Type B pancreatic cell (in vitro differentiated cells): ENCODE measurements at regions not wholly inside any gene's neighbourhood (a gene's known extent, or its start where the extent isn't known, plus 50 kb on each side); places are given as distances from the start of the nearest gene placed in this dataset.
A peak's percentile ranks its signal among the peaks of the same experiment; 100 is the strongest.

Experiments
- DNase-seq: peaks from one replicate; pipeline ENCODE4 v3.0.0; 2021; ENCODE audit warnings: mixed read lengths; ENCODE audit not compliant: unreplicated experiment; ENCODE audit errors: extremely low spot score
- H3K27ac Mint-ChIP-seq: 2 replicates; pipeline ENCODE4 v1.8.0; 2021; ENCODE audit warnings: mild to moderate bottlenecking, mixed read lengths
- H3K27me3 Mint-ChIP-seq: 2 replicates; pipeline ENCODE4 v1.8.0; 2021; ENCODE audit warnings: mixed read lengths
- H3K36me3 Mint-ChIP-seq: 2 replicates; pipeline ENCODE4 v1.8.0; 2021; ENCODE audit warnings: mixed read lengths
- H3K4me1 Mint-ChIP-seq: one replicate; pipeline ENCODE4 v1.8.0; 2021; ENCODE audit warnings: mixed read lengths; ENCODE audit not compliant: unreplicated experiment
- H3K4me3 Mint-ChIP-seq: 2 replicates; pipeline ENCODE4 v1.8.0; 2021; ENCODE audit warnings: mild to moderate bottlenecking, mixed read lengths
- H3K9me3 Mint-ChIP-seq: 2 replicates; pipeline ENCODE4 v1.8.0; 2021; ENCODE audit warnings: mixed read lengths
- CTCF ChIP-seq: fragments of 200-600 bp; sonication (generic); conservative IDR thresholded peaks from 2 replicates; pipeline ENCODE4 v1.5.0; 2021; ENCODE audit warnings: antibody characterized with exemption, mild to moderate bottlenecking

- Mint-ChIP-seq H3K4me1 (peaks cover 4% of the 10 kb centered on the region), H3K27me3 (peaks cover 9% of the 10 kb centered on the region), H3K27ac (no peak overlapping the region), H3K36me3 (no peaks in the 10 kb centered on the region), H3K4me3 (no peak overlapping the region), H3K9me3 (no peaks in the 10 kb centered on the region)
- DNase-seq = no peak
- no peak for TF ChIP-seq CTCF
Measured at GRCh38 chr2:105464325-105464724, 65.5 kb upstream of the FHL2 start.

- H3K27me3 Mint-ChIP-seq = no peaks in the 10 kb centered on the region
- no peak overlapping the region for H3K27ac Mint-ChIP-seq
- no peak for DNase-seq
Measured at GRCh38 chr2:105460048-105460732, 61.3 kb upstream of the FHL2 start.

GRCh38 chr2:105458076-105458475 is 59.2 kb upstream of the FHL2 start:
- DNase-seq = no peak
- H3K9me3 Mint-ChIP-seq = no peaks in the 10 kb centered on the region
- H3K27me3 Mint-ChIP-seq = no peaks in the 10 kb centered on the region
- H3K36me3 Mint-ChIP-seq = no peaks in the 10 kb centered on the region
- H3K4me3 Mint-ChIP-seq = no peak overlapping the region
- H3K4me1 Mint-ChIP-seq = peaks cover 15% of the 10 kb centered on the region
- no peak for TF ChIP-seq CTCF
- no peak overlapping the region for H3K27ac Mint-ChIP-seq

More at GRCh38 chr2:105460048-105460732, 61.3 kb upstream of the FHL2 start:
- Mint-ChIP-seq H3K36me3 (no peaks in the 10 kb centered on the region), H3K9me3 (no peaks in the 10 kb centered on the region), H3K4me1 (peaks cover 8% of the 10 kb centered on the region), H3K4me3 (no peak overlapping the region)
- TF ChIP-seq CTCF = no peak

GRCh38 chr2:105455488-105456003 is 56.7 kb upstream of the FHL2 start:
- Mint-ChIP-seq H3K4me3 (no peak overlapping the region), H3K36me3 (no peaks in the 10 kb centered on the region), H3K27me3 (no peaks in the 10 kb centered on the region), H3K27ac (peak overlapping the region; percentile 52), H3K4me1 (peaks cover 15% of the 10 kb centered on the region), H3K9me3 (no peaks in the 10 kb centered on the region)
- DNase-seq = no peak
- TF ChIP-seq CTCF = no peak

GRCh38 chr2:105454801-105455485 is 56.1 kb upstream of the FHL2 start:
- Mint-ChIP-seq H3K4me3 (no peak overlapping the region), H3K9me3 (no peaks in the 10 kb centered on the region), H3K27me3 (no peaks in the 10 kb centered on the region), H3K27ac (peak overlapping the region; percentile 61), H3K4me1 (peaks cover 11% of the 10 kb centered on the region), H3K36me3 (no peaks in the 10 kb centered on the region)
- peak; percentile 47 for TF ChIP-seq CTCF
- DNase-seq = no peak
